DOHH2 (cell line): ENCODE measurements at regions not wholly inside any gene's neighbourhood (a gene's known extent, or its start where the extent isn't known, plus 50 kb on each side); places are given as distances from the start of the nearest gene placed in this dataset.

Source experiments
- EZH2phosphoT487 ChIP-seq: fragments of 200-600 bp; sonication (generic); IDR thresholded peaks from 2 replicates; pipeline ENCODE4 v1.6.1; 2017; ENCODE audit warnings: borderline replicate concordance, mild to moderate bottlenecking, antibody characterized with exemption, low read length, moderate library complexity, mixed read lengths
- TF ChIP-seq, protein P1 (sequence below): fragments of 200-600 bp; sonication (generic); IDR thresholded peaks from one replicate; pipeline ENCODE4 v1.5.1; 2014; ENCODE audit warnings: antibody characterized with exemption, mild to moderate bottlenecking, low read depth, low read length; ENCODE audit not compliant: poor library complexity, severe bottlenecking

DNA sequence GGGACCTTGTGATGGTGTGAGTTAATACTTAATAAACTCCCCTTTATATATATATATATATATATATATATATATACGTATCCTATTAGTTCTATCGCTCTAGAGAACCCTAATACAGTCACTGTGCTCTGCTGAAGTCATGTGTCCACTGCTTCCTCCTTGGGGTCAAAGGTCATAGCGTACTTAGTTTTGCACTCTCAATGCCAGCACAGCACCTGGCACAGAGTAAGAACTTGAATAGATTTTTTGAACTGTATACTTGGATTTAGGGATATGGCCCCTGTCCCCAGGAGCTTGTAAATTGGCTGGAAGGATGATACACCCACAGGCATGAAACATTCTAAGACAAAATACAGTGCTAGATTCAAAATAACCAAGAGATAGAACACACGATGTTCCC, 58.9 kb upstream of the PLXNA4 start:
- TF ChIP-seq, protein P1, sequence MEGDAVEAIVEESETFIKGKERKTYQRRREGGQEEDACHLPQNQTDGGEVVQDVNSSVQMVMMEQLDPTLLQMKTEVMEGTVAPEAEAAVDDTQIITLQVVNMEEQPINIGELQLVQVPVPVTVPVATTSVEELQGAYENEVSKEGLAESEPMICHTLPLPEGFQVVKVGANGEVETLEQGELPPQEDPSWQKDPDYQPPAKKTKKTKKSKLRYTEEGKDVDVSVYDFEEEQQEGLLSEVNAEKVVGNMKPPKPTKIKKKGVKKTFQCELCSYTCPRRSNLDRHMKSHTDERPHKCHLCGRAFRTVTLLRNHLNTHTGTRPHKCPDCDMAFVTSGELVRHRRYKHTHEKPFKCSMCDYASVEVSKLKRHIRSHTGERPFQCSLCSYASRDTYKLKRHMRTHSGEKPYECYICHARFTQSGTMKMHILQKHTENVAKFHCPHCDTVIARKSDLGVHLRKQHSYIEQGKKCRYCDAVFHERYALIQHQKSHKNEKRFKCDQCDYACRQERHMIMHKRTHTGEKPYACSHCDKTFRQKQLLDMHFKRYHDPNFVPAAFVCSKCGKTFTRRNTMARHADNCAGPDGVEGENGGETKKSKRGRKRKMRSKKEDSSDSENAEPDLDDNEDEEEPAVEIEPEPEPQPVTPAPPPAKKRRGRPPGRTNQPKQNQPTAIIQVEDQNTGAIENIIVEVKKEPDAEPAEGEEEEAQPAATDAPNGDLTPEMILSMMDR: no peak
- no peak for TF ChIP-seq EZH2phosphoT487
